ENCODE measurements at regions not wholly inside any gene's neighbourhood (a gene's known extent, or its start where the extent isn't known, plus 50 kb on each side); places are given as distances from the start of the nearest gene placed in this dataset.
"Not testable (repeated sequence)": the region's sequence is repeated elsewhere in the genome, so short reads cannot be mapped to it uniquely, and the experiment has no call there.

GRCh38 chr7:89618274-89618673 lies 536.0 kb upstream of the STEAP1 start:
- DNase-seq (ENCODE audit: low read depth, low spot score): no peak

GRCh38 chr7:89621925-89622641 lies 532.2 kb upstream of the STEAP1 start:
- DNase-seq (ENCODE audit: low read depth, low spot score): no peak

- peak; percentile 62 for DNase-seq (ENCODE audit: low read depth, low spot score)
Observed at GRCh38 chr7:89623018-89623672, 531.1 kb upstream of the STEAP1 start.

GRCh38 chr7:89624155-89624554 lies 530.1 kb upstream of the STEAP1 start:
- DNase-seq (ENCODE audit: low read depth, low spot score): not testable (repeated sequence)

- no peak for DNase-seq (ENCODE audit: low read depth, low spot score)
Observed at GRCh38 chr7:89648509-89648908, 505.8 kb upstream of the STEAP1 start.

- DNase-seq (ENCODE audit: low read depth, low spot score): no peak
Observed at GRCh38 chr7:89655946-89656345, 498.3 kb upstream of the STEAP1 start.

- no peak for DNase-seq (ENCODE audit: low read depth, low spot score)
Observed at GRCh38 chr7:89661876-89662275, 492.4 kb upstream of the STEAP1 start.

GRCh38 chr7:89666136-89666835 lies 488.0 kb upstream of the STEAP1 start:
- peak; percentile 0 for DNase-seq (ENCODE audit: low read depth, low spot score)

GRCh38 chr7:89680161-89680560 lies 474.1 kb upstream of the STEAP1 start:
- no peak for DNase-seq (ENCODE audit: low read depth, low spot score)

- no peak for DNase-seq (ENCODE audit: low read depth, low spot score)
Observed at GRCh38 chr7:89681448-89681847, 472.8 kb upstream of the STEAP1 start.

- no peak for DNase-seq (ENCODE audit: low read depth, low spot score)
Observed at GRCh38 chr7:89685287-89685686, 469.0 kb upstream of the STEAP1 start.

- DNase-seq (ENCODE audit: low read depth, low spot score): no peak
Observed at GRCh38 chr7:89687211-89687610, 467.1 kb upstream of the STEAP1 start.

- DNase-seq (ENCODE audit: low read depth, low spot score): no peak
Observed at GRCh38 chr7:89695241-89695640, 459.0 kb upstream of the STEAP1 start.

- DNase-seq (ENCODE audit: low read depth, low spot score): no peak
Observed at GRCh38 chr7:89714131-89714530, 440.1 kb upstream of the STEAP1 start.

GRCh38 chr7:89718941-89719340 lies 435.3 kb upstream of the STEAP1 start:
- DNase-seq (ENCODE audit: low read depth, low spot score): not testable (repeated sequence)

GRCh38 chr7:89728481-89728880 lies 425.8 kb upstream of the STEAP1 start:
- no peak for DNase-seq (ENCODE audit: low read depth, low spot score)

- peak; percentile 2 for DNase-seq (ENCODE audit: low read depth, low spot score)
Observed at GRCh38 chr7:89731751-89732445, 422.4 kb upstream of the STEAP1 start.

- no peak for DNase-seq (ENCODE audit: low read depth, low spot score)
Observed at GRCh38 chr7:89738549-89738948, 415.7 kb upstream of the STEAP1 start.

- DNase-seq (ENCODE audit: low read depth, low spot score): peak; percentile 1
Observed at GRCh38 chr7:89757910-89758309, 396.4 kb upstream of the STEAP1 start.

- no peak for DNase-seq (ENCODE audit: low read depth, low spot score)
Observed at GRCh38 chr7:89760690-89761089, 393.6 kb upstream of the STEAP1 start.

- DNase-seq (ENCODE audit: low read depth, low spot score): no peak
Observed at GRCh38 chr7:89761173-89761572, 393.1 kb upstream of the STEAP1 start.

- DNase-seq (ENCODE audit: low read depth, low spot score): no peak
Observed at GRCh38 chr7:89770161-89770560, 384.1 kb upstream of the STEAP1 start.

All from astrocyte of the hippocampus (primary cell).